ENCODE measurements at regions not wholly inside any gene's neighbourhood (a gene's known extent, or its start where the extent isn't known, plus 50 kb on each side); places are given as distances from the start of the nearest gene placed in this dataset.

DNA sequence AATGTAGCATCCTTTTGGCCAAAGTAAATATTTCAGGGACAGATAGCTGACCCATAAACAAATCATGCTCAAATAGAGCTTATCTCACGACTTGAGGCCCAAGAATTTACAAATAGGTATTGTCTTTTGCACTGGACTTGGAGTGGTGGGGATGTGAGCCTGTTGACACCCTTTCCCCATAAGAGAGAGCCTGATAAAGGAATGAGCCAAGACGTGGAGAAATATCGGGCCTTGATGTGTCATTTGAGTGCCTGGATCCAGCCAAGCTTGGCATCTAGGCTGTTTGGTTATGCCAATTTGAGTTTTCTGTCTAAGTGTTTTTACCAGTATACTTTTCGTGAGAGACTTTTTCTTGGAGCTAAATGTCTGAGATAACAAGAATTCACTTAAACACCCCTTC lies 112.9 kb upstream of the RGMA start:
- FAIRE-seq, result no peak
- intact Hi-C loops (cut with DNase I), result no loop called here

GRCh38 chr15:93200837-93201226 lies 111.8 kb upstream of the RGMA start:
- intact Hi-C loops (cut with DNase I), result no loop called here
- Histone ChIP-seq H3K27me3 (no peaks in the 10 kb centered on the region), H3K27ac (no peak overlapping the region), H3K9me3 (peaks cover 0 to 4% (median 2%) of the 10 kb centered on the region in 4 donors), H3K36me3 (no peaks in the 10 kb centered on the region), H3K4me1 (no peaks in the 10 kb centered on the region), H3K4me3 (no peak overlapping the region)
- TF ChIP-seq, protein P1, sequence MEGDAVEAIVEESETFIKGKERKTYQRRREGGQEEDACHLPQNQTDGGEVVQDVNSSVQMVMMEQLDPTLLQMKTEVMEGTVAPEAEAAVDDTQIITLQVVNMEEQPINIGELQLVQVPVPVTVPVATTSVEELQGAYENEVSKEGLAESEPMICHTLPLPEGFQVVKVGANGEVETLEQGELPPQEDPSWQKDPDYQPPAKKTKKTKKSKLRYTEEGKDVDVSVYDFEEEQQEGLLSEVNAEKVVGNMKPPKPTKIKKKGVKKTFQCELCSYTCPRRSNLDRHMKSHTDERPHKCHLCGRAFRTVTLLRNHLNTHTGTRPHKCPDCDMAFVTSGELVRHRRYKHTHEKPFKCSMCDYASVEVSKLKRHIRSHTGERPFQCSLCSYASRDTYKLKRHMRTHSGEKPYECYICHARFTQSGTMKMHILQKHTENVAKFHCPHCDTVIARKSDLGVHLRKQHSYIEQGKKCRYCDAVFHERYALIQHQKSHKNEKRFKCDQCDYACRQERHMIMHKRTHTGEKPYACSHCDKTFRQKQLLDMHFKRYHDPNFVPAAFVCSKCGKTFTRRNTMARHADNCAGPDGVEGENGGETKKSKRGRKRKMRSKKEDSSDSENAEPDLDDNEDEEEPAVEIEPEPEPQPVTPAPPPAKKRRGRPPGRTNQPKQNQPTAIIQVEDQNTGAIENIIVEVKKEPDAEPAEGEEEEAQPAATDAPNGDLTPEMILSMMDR (IDR thresholded peaks at IDR 0.05), result no peak
- no peak for FAIRE-seq
- 67 to 69% methylated on average over 4 of the region's 4 CpGs for WGBS, 2 donors
- DNase-seq, result no peak
- ATAC-seq, result no peak

More for the DNA sequence above, 112.9 kb upstream of the RGMA start:
- whole genome bisulfite sequencing, 2 donors, result 30 to 41% methylated on average over 4 of the region's 4 CpGs
- Histone ChIP-seq H3K27ac (no peak overlapping the region), H3K4me3 (no peak overlapping the region), H3K9me3 (peaks cover 0 to 4% (median 2%) of the 10 kb centered on the region in 4 donors), H3K27me3 (no peaks in the 10 kb centered on the region), H3K4me1 (no peaks in the 10 kb centered on the region), H3K36me3 (no peaks in the 10 kb centered on the region)
- no peak for ATAC-seq
- TF ChIP-seq, protein P1 (IDR thresholded peaks at IDR 0.05), result no peak
- DNase-seq, result no peak

GRCh38 chr15:93200081-93200836 lies 111.2 kb upstream of the RGMA start:
- TF ChIP-seq, protein P1 (IDR thresholded peaks at IDR 0.05), result no peak
- no peaks in the 10 kb centered on the region for H3K4me1 ChIP-seq
- intact Hi-C loops (cut with DNase I), result no loop called here
- FAIRE-seq, result no peak
- H3K27me3 ChIP-seq, result no peaks in the 10 kb centered on the region
- WGBS, 2 donors, result 80 to 83% methylated on average over 6 of the region's 6 CpGs
- no peaks in the 10 kb centered on the region for H3K36me3 ChIP-seq
- H3K4me3 ChIP-seq, result no peak overlapping the region
- DNase-seq, result no peak
- H3K9me3 ChIP-seq, result peaks cover 0 to 4% (median 2%) of the 10 kb centered on the region in 4 donors
- no peak for ATAC-seq
- no peak overlapping the region for H3K27ac ChIP-seq

- H3K27ac ChIP-seq, result no peak overlapping the region
- H3K9me3 ChIP-seq, result peaks cover 0 to 4% (median 2%) of the 10 kb centered on the region in 4 donors
- H3K4me1 ChIP-seq, result no peaks in the 10 kb centered on the region
- intact Hi-C loops (cut with DNase I), result no loop called here
- H3K36me3 ChIP-seq, result no peaks in the 10 kb centered on the region
- ATAC-seq, result no peak
- WGBS, 2 donors, result 59 to 60% methylated on average over 5 of the region's 5 CpGs
- H3K27me3 ChIP-seq, result no peaks in the 10 kb centered on the region
- no peak for FAIRE-seq
- TF ChIP-seq, protein P1 (IDR thresholded peaks at IDR 0.05), result no peak
- no peak for DNase-seq
- H3K4me3 ChIP-seq, result no peak overlapping the region
These were observed 107.2 kb upstream of the RGMA start for GRCh38 chr15:93196135-93196670.

DNA sequence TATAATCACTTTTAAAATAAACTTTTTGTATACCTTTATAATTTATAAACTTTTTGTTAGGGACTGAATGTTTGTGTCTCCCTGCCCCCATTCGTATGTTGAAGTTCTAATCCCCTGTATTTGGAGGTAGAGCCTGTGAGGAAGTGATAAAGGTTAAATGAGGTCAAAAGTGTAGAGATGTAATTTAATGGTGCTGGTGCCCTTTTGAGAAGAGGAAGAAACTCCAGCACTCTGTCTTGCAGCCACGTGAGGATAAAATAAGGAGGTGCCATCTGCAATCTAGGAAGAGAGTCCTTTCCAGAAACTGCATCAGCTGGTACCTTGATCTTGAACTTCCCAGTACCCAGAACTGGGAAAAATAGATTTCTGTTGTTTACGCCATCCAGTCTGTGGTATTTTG lies 106.1 kb upstream of the RGMA start:
- TF ChIP-seq, protein P1 (IDR thresholded peaks at IDR 0.05), result no peak
- H3K4me1 ChIP-seq, result no peaks in the 10 kb centered on the region
- FAIRE-seq (no peak), DNase-seq (no peak), ATAC-seq (no peak)
- H3K36me3 ChIP-seq, result no peaks in the 10 kb centered on the region
- H3K4me3 ChIP-seq, result no peak overlapping the region
- WGBS, 2 donors, result 77 to 81% methylated on average over 3 of the region's 3 CpGs
- H3K27me3 ChIP-seq, result no peaks in the 10 kb centered on the region
- peaks cover 0 to 4% (median 2%) of the 10 kb centered on the region in 4 donors for H3K9me3 ChIP-seq
- no peak overlapping the region for H3K27ac ChIP-seq
- intact Hi-C loops (cut with DNase I), result no loop called here
